A549 (cell line): ENCODE measurements at regions not wholly inside any gene's neighbourhood (a gene's known extent, or its start where the extent isn't known, plus 50 kb on each side); places are given as distances from the start of the nearest gene placed in this dataset.

Experiments
- CBX2 ChIP-seq: fragments of 200-600 bp; sonication (generic); IDR thresholded peaks from 2 replicates; pipeline ENCODE4 v1.6.1; 2016; ENCODE audit warnings: low read depth, mild to moderate bottlenecking, borderline replicate concordance
- CEBPB ChIP-seq, 2 experiments: fragments of >200 bp in 1 of 2; sonication (Bioruptor Twin) in 1 of 2; formaldehyde crosslinking in 1 of 2; IDR thresholded peaks; 2 replicates each; pipeline ENCODE4 v1.6.1; 2012 to 2016
- CHD4 ChIP-seq: fragments of 200-600 bp; sonication (generic); IDR thresholded peaks from 2 replicates; pipeline ENCODE4 v1.6.1; 2016; ENCODE audit warnings: antibody characterized with exemption, mild to moderate bottlenecking, borderline replicate concordance
- EP300 ChIP-seq, 2 experiments: fragments of >200 bp; sonication (Bioruptor Twin); formaldehyde crosslinking; IDR thresholded peaks; 2 replicates in 1 of 2; 3 replicates in 1 of 2; pipeline ENCODE4 v1.6.1; 2016 to 2017
- HOXA7 ChIP-seq: fragments of 250-450 bp; sonication (Bioruptor Pico); IDR thresholded peaks from 2 replicates; pipeline ENCODE4 v1.5.0; 2020; ENCODE audit warnings: mild to moderate bottlenecking, moderate library complexity
- JUNB ChIP-seq: fragments of >200 bp; sonication (Bioruptor Twin); formaldehyde crosslinking; IDR thresholded peaks from 2 replicates; pipeline ENCODE4 v1.6.1; 2016
- KDM1A ChIP-seq: fragments of 200-600 bp; sonication (generic); IDR thresholded peaks from 2 replicates; pipeline ENCODE4 v1.6.1; 2016; ENCODE audit warnings: low read depth, mild to moderate bottlenecking
- POLR2A ChIP-seq: IDR thresholded peaks from 2 replicates; pipeline ENCODE4 v1.6.1; 2012; ENCODE audit warnings: mild to moderate bottlenecking, low read length
- POLR2AphosphoS2 ChIP-seq: conservative IDR thresholded peaks from 2 replicates; pipeline ENCODE4 v1.6.1; 2012; ENCODE audit warnings: low read length, improper control_type of control experiment, inconsistent platforms
- RFX5 ChIP-seq: fragments of 450-650 bp; IDR thresholded peaks from 2 replicates; pipeline ENCODE4 v1.7.1; 2014; ENCODE audit warnings: antibody characterized with exemption, mild to moderate bottlenecking, moderate library complexity

DNA sequence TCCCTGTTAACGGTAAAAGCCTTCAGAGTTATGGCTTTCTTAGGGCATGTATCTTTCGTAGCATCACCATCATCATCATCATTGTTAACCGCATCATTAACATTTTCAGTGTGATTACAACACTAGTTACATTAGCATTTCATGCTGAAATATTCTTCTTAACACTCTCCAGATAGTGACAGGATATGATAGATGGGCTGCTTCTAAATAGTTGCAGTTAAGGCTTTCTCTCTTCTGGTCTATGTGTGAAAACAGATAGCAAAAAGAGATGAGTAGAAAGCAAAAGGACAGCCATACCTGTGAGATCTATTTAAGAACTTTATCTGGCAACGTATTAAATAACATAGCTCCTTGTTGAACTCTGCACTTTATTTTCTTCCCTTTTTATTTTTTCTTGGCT lies 1069.8 kb downstream of the ADGRL3 start:
- no peak for TF ChIP-seq EP300 (IDR thresholded peaks at IDR 0.05)
- TF ChIP-seq POLR2A = no peak
- TF ChIP-seq HOXA7 (CRISPR knock-in tag) = no peak
- TF ChIP-seq CHD4 = no peak
- TF ChIP-seq CBX2 = no peak
- no peak for TF ChIP-seq JUNB
- no peak for TF ChIP-seq POLR2AphosphoS2
- TF ChIP-seq CEBPB (IDR thresholded peaks at IDR 0.05) = no peak
- TF ChIP-seq KDM1A = no peak
- TF ChIP-seq RFX5 = no peak
